EL (cell line): ENCODE measurements at regions not wholly inside any gene's neighbourhood (a gene's known extent, or its start where the extent isn't known, plus 50 kb on each side); places are given as distances from the start of the nearest gene placed in this dataset.

ENCODE experiments used
- DNase-seq: peaks from one replicate; pipeline ENCODE4 v3.0.0-alpha.2; 2016

- DNase-seq, result no peak
These were observed 102.2 kb upstream of the DAB2 start for GRCh38 chr5:39526914-39527477.

GRCh38 chr5:39525781-39526180 is 101.0 kb upstream of the DAB2 start:
- peak; percentile 57 for DNase-seq

DNA sequence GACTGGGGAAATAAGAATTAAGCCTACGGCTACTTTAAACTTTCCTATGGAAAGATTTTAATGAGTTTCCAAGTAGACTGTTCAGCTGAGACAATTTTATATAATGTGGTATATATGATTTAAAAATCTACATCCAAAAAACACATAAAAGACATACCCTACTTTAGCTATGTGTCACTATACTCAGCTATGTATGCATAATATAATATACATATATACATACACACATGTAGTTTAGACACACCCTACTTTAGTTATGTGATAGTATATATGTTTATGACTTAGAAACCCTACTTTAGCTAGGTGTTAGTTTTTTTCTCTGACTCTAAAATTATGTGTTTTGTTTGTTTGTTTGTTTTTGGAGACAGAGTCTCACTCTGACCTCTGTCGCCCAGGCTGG is 100.5 kb upstream of the DAB2 start:
- no peak for DNase-seq

DNA sequence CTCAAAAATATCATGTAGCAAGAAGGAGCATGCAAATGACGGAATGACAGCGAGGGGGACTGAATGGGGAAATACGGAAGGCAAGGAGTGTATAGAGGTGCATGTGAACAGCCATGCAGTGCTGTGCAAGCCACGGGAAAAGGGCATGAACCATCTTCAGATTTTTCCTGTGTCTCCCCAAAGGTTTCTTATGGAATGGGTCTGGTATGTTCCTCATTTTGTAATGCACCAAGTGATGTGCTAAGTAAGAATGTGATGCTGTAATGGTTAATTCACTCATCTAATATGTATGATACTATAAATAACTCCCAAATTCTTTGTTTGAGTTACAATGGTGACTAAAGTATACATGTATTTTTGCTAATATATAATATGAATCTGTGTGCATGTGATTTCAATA is 99.0 kb upstream of the DAB2 start:
- DNase-seq, result peak; percentile 86

DNA sequence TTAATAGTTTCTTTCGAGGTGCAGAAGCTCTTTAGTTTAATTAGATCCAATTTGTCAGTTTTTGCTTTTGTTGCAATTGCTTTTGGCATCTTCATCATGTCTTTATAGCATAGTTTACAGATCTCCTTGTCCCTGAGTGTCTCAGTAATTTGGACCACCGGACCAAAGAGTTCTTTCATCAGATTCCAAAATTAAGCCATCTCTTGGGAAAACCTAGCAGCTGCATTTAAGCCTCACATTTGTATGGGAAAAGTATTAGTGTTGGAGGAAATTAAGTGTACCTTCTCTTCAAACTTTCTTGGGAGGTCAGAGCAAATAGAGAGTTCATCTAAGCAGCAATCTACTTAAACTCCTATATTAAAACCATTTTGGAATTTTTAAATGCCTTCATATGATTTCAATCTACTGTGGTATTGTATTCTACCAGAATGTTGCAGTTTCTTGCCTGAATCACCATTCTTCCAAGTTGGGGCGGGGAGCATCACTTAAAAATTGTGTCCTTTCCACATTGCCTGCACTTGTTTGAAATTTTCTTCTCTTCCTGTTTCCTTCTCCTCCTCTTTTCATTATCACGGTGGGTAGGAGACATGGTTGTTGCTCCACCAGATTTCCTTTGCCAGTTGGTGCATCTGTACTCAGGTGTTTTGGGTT is 97.3 kb upstream of the DAB2 start:
- no peak for DNase-seq

DNA sequence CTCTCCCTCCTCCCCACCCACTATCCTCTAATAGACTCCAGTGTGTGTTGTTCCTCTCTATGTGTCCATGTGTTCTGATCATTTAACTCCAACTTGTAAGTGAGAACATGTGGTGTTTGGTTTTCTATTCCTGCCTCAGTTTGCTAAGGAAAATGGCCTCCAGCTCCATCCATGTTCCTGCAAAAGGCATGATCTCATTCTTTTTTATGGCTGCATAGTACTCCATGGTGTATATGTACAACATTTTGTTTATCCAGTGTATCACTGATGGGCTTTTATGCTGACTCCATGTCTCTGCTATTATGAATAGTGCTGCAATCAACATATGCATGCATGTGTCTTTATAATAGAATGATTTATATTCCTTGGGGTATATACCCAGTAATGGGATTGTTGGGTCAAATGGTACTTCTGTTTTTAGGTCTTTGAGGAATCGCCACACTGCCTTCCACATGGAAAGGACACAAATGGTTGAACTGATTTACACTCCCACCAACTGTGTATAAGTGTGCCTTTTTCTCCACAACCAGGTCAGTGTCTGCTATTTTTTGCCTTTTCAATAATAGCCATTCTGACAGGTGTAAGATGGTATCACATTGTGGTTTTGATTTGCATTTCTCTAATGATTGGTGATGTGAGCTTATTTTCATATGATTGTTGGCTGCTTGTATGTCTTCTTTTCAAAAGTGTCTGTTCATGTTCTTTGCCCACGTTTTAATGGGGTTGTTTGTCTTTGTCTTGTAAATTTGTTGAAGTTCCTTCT is 96.5 kb upstream of the DAB2 start:
- no peak for DNase-seq

GRCh38 chr5:39520232-39520572 is 95.4 kb upstream of the DAB2 start:
- DNase-seq, result peak; percentile 96

DNA sequence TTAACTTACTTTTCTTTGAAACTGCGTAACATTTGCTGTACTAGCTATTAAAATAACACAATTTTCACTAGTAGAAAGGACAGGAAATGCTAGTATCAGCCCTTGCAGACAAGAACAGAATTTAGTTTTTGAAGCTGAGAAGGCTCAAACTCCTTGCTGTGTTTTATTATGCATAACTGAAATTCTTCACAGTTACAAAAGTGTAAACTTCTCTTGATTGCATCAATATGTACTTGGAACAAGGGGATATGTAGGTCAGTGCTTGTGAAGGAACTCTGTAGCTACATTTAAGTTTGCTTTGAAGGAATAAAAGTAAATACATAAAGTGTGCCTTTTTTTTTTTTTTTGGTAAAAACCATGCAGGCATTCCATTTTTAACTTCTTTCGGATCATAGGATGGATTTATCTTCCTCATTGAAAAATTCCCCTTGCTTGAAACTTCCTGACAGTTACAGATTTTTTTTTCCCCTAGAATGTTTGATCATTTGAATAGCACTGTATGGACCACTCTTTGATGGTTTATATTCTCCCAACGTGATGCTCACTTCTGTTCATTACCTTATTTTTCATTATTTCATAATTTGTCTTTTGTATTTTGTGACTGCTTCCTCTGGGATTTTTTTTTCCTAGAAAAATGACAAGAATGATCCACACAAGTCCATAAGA is 94.9 kb upstream of the DAB2 start:
- DNase-seq, result peak; percentile 78

DNA sequence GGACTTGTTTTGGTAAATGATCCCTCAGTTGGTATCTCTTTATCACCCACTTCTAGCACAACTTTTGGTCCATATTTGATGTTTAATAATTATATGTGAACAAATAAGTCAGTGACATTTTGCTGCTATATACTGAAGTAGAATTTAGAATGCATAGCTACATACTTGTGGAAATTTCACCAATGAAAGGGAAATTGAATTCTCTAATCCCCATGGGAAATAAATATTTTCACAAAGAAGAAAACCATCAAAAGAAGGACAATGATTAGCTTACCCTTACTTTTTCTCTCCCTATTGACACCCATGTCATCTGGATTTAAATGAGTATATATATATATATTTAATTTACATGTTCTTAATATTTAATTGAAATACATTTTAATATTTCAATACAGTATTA is 94.3 kb upstream of the DAB2 start:
- no peak for DNase-seq

GRCh38 chr5:39518516-39518915 is 93.7 kb upstream of the DAB2 start:
- DNase-seq, result peak; percentile 81

DNA sequence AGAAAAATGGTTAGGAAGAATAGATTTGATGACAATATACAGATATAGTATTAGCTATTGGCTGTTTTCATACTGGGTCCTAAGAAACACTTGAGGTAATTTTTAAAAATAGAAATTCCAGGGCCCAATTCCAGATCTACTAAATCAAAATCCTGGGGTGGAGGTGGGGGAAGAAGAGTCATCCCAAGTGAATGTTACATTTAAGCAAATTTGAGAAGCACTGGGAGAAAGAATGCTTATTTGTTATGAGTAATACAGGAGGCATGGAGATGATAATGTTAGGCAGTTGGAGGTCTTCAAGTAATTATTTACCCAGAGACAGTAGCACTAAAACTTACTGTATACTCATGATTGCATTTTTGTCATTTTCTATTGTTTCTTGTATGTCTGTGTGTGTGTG is 93.0 kb upstream of the DAB2 start:
- peak; percentile 97 for DNase-seq

GRCh38 chr5:39515881-39516280 is 91.1 kb upstream of the DAB2 start:
- no peak for DNase-seq

- peak; percentile 77 for DNase-seq
These were observed 88.5 kb upstream of the DAB2 start for GRCh38 chr5:39513236-39513635.

GRCh38 chr5:39506211-39506610 is 81.4 kb upstream of the DAB2 start:
- no peak for DNase-seq

GRCh38 chr5:39505791-39506190 is 81.0 kb upstream of the DAB2 start:
- DNase-seq, result no peak

DNA sequence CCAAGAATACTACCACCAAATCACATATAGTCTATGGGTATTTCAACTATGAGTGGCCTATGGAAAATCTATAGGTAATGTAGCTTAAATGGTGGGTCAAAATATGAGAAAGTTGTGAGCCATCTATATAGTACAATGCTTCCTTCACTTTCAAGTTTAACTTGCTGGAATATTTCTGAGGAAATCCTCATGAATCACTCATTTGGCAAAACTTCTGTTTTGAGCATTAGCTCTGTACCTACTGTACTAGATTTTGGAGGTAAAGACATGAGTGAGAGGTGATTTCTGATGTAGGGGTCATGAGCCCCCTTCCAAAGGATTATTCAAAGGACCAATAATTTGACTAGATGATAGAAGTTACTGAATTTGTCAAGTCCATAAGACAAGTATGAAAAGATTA is 80.6 kb upstream of the DAB2 start:
- no peak for DNase-seq

DNA sequence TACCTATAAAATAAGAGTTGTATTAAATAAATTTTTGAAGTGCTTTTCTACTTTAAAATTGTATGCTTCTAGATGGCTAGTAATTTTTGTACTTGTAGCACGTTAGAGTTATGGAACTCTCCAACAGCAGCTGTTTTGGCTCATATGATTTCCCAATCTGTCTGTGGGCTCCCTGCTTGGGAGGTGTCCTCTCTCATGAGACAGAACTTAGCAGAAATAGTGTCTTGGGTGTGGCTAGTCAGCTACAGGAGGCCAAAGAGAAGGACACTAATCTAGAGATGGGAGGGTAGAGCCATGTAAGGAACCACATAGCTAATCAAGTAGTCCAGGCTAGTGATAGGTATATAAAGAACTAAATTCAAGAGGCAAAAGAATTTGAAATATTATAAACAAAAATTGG is 78.4 kb upstream of the DAB2 start:
- DNase-seq, result no peak

DNA sequence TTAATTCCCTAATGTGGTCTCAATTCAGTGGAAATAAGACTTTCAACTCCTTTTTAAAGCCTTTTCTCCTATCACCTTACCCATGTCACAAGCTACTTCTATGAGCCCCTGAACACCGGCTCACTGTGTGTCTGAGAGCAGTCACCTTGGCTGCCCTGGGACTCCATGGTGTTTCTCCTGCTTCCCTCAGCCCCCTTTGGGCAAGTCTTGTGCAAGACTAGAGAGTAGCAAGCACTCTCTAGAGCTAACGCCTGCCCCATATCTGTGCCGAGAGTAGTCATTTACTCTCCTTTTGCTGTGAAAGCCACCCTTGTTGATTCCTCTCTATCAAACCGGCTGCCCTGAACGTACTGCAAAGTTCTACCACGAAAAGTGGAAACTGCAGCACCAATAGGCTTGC is 77.9 kb upstream of the DAB2 start:
- no peak for DNase-seq

DNA sequence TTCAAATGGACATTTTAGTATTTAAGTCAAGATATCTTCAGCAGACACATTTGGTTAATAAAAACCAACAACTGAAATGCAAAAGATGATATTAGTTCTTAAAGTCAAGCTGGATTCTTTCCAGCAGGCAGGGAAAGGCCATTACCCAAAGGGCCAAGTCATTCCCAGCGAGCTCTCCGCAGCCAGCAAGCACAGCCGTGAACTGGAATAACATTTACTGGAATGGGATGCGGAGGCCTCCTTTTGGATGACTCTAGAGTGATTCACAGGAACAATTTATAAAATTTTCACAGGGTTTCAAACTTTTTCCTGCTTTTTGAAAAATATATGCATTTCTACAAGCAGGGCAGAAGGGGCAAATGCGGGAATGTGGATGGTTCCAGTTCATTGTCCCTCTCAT is 76.6 kb upstream of the DAB2 start:
- DNase-seq, result peak; percentile 88

DNA sequence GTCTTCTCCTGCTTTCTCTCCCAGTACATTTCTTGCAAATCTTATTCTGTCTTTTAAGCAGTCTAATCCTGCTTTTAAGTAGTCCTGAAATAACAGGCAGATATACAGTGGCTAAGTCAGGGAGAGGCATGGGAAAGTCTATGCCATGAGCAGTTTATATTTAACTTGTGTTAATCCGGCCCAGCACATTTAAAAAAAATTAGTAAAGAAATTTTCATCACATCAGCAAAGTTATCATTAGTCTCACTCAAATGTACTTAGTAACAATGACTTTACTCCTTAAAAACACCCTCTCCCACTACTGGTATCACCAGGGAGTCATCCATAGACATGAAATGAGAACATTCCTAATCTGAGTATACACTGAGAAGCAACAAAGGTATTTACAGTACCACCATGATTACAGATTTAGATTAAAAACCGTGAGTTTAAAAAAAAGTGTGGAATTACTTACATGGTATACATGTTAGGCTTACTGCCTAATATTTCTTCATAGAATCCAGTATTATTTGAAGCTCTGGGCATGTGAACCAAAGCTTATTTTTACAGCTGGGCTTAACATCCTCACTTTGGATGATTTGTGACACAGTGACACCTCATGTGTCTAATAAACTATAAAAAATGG is 75.9 kb upstream of the DAB2 start:
- DNase-seq, result no peak

- DNase-seq, result peak; percentile 72
These were observed 73.6 kb upstream of the DAB2 start for GRCh38 chr5:39498278-39498952.

DNA sequence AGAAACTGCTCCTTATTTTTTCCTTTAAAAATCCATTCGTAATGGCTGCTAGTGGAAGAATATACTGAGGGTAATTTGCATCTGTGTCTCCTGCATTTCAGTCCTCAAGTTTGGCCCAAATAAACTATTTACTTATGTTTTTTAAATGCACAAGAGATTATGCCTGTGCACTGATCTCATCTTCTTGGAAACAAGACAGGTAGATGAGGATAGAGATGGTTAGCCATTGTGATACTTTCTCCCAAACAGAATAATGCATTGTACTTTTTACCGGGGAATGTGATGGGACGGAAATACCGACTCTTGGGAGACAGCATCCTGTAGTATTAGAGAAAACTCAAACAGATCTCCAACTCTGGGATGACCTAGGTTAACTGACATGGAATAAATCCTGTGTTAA is 72.5 kb upstream of the DAB2 start:
- no peak for DNase-seq

- no peak for DNase-seq
These were observed 70.4 kb upstream of the DAB2 start for GRCh38 chr5:39495227-39495626.
